ENCODE measurements at regions not wholly inside any gene's neighbourhood (a gene's known extent, or its start where the extent isn't known, plus 50 kb on each side); places are given as distances from the start of the nearest gene placed in this dataset.
"Not testable (repeated sequence)": the region's sequence is repeated elsewhere in the genome, so short reads cannot be mapped to it uniquely, and the experiment has no call there.

- not testable (repeated sequence) for H3K9me3 Mint-ChIP-seq; ATAC-seq (ENCODE audit: low read depth); H3K27me3 Mint-ChIP-seq; DNase-seq (ENCODE audit: low spot score in 2 of 2); H3K27ac Mint-ChIP-seq; H3K4me1 Mint-ChIP-seq; H3K36me3 Mint-ChIP-seq; H3K4me3 Mint-ChIP-seq
Measured at GRCh38 chrX:124181515-124181914, 150.9 kb upstream of the TEX13D start.

DNA sequence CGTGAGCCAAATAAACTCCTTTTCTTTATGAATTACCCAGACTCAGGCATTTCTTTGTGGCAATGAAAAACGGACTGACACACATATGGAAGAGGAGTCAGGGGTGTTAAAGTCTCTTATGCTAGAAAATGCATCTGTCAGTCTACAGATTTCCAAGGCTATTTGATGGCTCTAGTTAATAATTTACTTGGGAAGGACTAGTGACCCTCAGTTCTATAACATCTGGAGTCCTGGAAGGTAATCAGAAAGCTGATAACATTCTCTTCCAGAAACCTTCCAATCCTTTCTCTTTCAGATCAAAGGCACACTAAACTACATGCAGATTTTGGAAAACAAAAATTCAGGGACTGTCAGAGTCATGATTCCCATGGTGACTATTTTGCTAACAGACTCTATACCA, 142.0 kb upstream of the TEX13D start:
- no peaks in the 10 kb centered on the region for H3K36me3 Mint-ChIP-seq
- H3K9me3 Mint-ChIP-seq: no peaks in the 10 kb centered on the region
- ATAC-seq (ENCODE audit: low read depth) (no peak), DNase-seq (ENCODE audit: low spot score in 2 of 2) (no peak)
- no peak overlapping the region for H3K27ac Mint-ChIP-seq
- H3K4me3 Mint-ChIP-seq: no peak overlapping the region
- peaks cover 2% of the 10 kb centered on the region for H3K27me3 Mint-ChIP-seq
- no peaks in the 10 kb centered on the region for H3K4me1 Mint-ChIP-seq

GRCh38 chrX:124194199-124194598, 138.3 kb upstream of the TEX13D start:
- Mint-ChIP-seq H3K27me3 (peaks cover 2% of the 10 kb centered on the region), H3K4me3 (no peak overlapping the region), H3K9me3 (no peaks in the 10 kb centered on the region), H3K36me3 (no peaks in the 10 kb centered on the region), H3K27ac (no peak overlapping the region), H3K4me1 (no peaks in the 10 kb centered on the region)
- no peak for DNase-seq (ENCODE audit: low spot score in 2 of 2)
- ATAC-seq (ENCODE audit: low read depth): no peak

DNA sequence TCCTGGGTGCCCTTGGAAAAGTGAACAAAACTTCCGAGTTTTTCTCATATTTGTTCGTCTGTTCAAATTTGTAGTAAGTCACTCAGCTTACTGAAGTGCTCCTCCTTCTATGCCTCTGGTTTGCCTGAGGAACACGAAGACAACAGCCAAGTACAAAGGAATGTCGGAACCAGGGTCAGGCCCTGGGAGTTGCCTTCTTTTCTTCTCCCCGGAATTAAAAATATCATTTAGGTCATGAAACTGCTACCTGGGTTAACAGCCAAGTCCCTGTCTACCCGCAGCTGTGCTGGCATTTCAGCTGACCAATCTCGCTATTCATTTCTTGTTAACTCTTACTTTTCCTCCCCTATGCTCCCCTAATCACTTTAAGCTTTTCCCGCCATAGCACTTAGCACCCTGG, 137.6 kb upstream of the TEX13D start:
- Mint-ChIP-seq H3K27ac (no peak overlapping the region), H3K36me3 (no peaks in the 10 kb centered on the region), H3K9me3 (no peaks in the 10 kb centered on the region), H3K27me3 (peaks cover 2% of the 10 kb centered on the region), H3K4me3 (no peak overlapping the region), H3K4me1 (no peaks in the 10 kb centered on the region)
- DNase-seq (ENCODE audit: low spot score in 2 of 2) (no peak), ATAC-seq (ENCODE audit: low read depth) (no peak)

- H3K4me1 Mint-ChIP-seq: no peaks in the 10 kb centered on the region
- peaks cover 5% of the 10 kb centered on the region for H3K9me3 Mint-ChIP-seq
- H3K4me3 Mint-ChIP-seq: no peak overlapping the region
- no peak overlapping the region for H3K27ac Mint-ChIP-seq
- ATAC-seq (ENCODE audit: low read depth) (no peak), DNase-seq (ENCODE audit: low spot score in 2 of 2) (no peak)
- no peaks in the 10 kb centered on the region for H3K36me3 Mint-ChIP-seq
- peaks cover 6% of the 10 kb centered on the region for H3K27me3 Mint-ChIP-seq
Measured at GRCh38 chrX:124203311-124203710, 129.1 kb upstream of the TEX13D start.

DNA sequence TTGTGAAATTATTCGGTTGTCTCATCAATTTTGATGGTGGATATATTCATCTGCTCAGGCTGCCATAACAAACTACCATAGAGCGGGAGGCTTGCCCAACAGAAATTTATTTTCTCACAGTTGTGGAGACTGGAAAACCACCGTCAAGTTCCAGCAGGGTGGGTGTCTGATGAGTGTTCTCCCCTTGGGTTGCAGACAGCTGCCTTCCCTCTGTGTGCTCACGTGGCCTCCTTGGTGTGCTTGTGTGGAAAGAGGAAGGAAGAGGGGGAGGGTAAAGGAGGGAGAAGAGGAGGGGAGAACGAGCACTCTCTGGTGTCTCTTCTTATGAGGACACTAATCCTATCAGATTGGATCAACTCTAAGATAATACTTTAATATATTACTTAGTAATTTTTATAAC, 123.8 kb upstream of the TEX13D start:
- Mint-ChIP-seq H3K4me1 (peaks cover 8% of the 10 kb centered on the region), H3K27ac (no peak overlapping the region), H3K36me3 (no peaks in the 10 kb centered on the region), H3K27me3 (peaks cover 4% of the 10 kb centered on the region), H3K9me3 (no peaks in the 10 kb centered on the region), H3K4me3 (no peak overlapping the region)
- no peak for ATAC-seq (ENCODE audit: low read depth)
- DNase-seq (ENCODE audit: low spot score in 2 of 2): no peak

- Mint-ChIP-seq H3K4me1 (peaks cover 8% of the 10 kb centered on the region), H3K27me3 (peaks cover 3% of the 10 kb centered on the region), H3K4me3 (no peak overlapping the region), H3K27ac (no peak overlapping the region), H3K9me3 (no peaks in the 10 kb centered on the region), H3K36me3 (no peaks in the 10 kb centered on the region)
- DNase-seq (ENCODE audit: low spot score in 2 of 2) (no peak), ATAC-seq (ENCODE audit: low read depth) (no peak)
Measured at GRCh38 chrX:124209792-124210576, 122.5 kb upstream of the TEX13D start.

DNA sequence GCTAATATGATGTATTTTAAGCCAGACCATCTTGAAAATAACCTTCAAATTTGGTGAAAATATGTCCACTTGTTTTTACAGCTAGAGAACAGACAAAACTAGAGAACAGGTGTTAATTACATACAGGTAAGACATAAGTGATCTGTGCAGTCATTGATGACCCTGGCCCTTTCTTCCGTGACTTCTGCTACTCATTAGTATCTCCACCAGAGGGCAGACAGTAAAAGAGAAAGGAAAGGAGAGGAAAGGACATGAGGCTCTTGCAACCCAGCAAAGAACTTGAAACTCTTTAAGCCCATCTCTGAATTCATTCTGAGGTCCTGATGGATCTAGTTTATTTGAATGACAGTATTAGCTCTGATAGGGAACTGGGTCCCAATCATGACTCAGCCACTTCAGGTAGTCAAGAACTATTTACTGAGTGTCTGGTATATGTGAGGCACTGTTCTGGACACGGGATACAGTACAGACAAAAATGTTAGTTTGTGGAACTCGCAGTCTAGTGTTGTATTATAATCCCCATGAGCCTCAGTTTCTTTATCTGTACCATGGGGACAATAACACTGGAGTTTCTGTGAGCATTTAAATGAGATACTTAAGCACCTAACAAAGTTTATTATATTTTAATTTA, 121.0 kb upstream of the TEX13D start:
- H3K4me3 Mint-ChIP-seq: no peak overlapping the region
- ATAC-seq (ENCODE audit: low read depth): no peak
- DNase-seq (ENCODE audit: low spot score in 2 of 2): no peak

GRCh38 chrX:124212622-124213021, 119.8 kb upstream of the TEX13D start:
- DNase-seq (ENCODE audit: low spot score in 2 of 2): no peak

More for the DNA sequence above, 121.0 kb upstream of the TEX13D start:
- no peak overlapping the region for H3K27ac Mint-ChIP-seq
- peaks cover 3% of the 10 kb centered on the region for H3K27me3 Mint-ChIP-seq
- peaks cover 8% of the 10 kb centered on the region for H3K4me1 Mint-ChIP-seq
- no peaks in the 10 kb centered on the region for H3K9me3 Mint-ChIP-seq
- no peaks in the 10 kb centered on the region for H3K36me3 Mint-ChIP-seq

GRCh38 chrX:124215786-124216185, 116.7 kb upstream of the TEX13D start:
- Mint-ChIP-seq H3K4me3 (no peak overlapping the region), H3K27ac (no peak overlapping the region), H3K9me3 (no peaks in the 10 kb centered on the region), H3K27me3 (no peaks in the 10 kb centered on the region), H3K36me3 (no peaks in the 10 kb centered on the region), H3K4me1 (peaks cover 34% of the 10 kb centered on the region)
- DNase-seq (ENCODE audit: low spot score in 2 of 2) (no peak), ATAC-seq (ENCODE audit: low read depth) (no peak)

More at GRCh38 chrX:124212622-124213021, 119.8 kb upstream of the TEX13D start:
- no peaks in the 10 kb centered on the region for H3K27me3 Mint-ChIP-seq
- no peak for ATAC-seq (ENCODE audit: low read depth)
- H3K4me1 Mint-ChIP-seq: peaks cover 13% of the 10 kb centered on the region
- no peaks in the 10 kb centered on the region for H3K36me3 Mint-ChIP-seq
- H3K27ac Mint-ChIP-seq: no peak overlapping the region
- no peaks in the 10 kb centered on the region for H3K9me3 Mint-ChIP-seq
- no peak overlapping the region for H3K4me3 Mint-ChIP-seq

DNA sequence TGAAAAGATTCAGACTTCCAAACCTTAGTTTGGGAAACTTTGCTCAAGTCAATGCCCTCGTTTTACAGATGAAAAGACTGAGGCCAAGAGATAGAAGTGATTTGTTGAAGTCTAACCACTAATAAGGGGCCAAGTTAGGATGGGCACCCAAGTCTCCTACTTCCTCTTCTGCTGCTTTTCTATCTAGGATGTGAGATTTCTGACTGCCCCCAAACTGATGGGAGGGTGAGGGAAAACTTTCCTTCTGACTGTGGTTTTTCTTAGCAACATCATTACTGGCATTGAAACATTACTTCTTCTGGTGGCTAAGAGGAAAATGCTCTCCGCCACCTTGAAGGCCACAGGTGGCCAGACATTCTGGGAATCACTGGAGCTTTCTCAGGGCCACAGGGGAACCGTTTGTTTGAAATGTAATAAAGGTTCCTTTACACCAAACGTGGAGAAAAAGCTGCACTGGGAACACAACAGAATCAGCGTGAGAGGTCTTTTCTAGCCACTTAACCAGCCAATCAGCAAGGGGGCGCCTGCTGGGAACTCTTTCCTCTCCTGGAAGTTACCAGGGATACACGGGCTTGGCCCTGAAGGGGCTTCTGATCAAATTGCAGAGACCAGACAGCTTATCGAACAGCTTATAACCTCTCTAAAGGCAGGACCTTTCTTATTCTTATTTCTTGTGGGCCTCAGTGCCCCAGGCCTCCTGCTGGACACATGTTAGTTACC, 115.9 kb upstream of the TEX13D start:
- ATAC-seq (ENCODE audit: low read depth) (no peak), DNase-seq (ENCODE audit: low spot score in 2 of 2) (no peak)
- H3K27ac Mint-ChIP-seq: no peak overlapping the region
- peak overlapping the region; percentile 21 for H3K4me3 Mint-ChIP-seq
- no peaks in the 10 kb centered on the region for H3K9me3 Mint-ChIP-seq
- no peaks in the 10 kb centered on the region for H3K27me3 Mint-ChIP-seq
- H3K4me1 Mint-ChIP-seq: peaks cover 34% of the 10 kb centered on the region
- H3K36me3 Mint-ChIP-seq: no peaks in the 10 kb centered on the region

DNA sequence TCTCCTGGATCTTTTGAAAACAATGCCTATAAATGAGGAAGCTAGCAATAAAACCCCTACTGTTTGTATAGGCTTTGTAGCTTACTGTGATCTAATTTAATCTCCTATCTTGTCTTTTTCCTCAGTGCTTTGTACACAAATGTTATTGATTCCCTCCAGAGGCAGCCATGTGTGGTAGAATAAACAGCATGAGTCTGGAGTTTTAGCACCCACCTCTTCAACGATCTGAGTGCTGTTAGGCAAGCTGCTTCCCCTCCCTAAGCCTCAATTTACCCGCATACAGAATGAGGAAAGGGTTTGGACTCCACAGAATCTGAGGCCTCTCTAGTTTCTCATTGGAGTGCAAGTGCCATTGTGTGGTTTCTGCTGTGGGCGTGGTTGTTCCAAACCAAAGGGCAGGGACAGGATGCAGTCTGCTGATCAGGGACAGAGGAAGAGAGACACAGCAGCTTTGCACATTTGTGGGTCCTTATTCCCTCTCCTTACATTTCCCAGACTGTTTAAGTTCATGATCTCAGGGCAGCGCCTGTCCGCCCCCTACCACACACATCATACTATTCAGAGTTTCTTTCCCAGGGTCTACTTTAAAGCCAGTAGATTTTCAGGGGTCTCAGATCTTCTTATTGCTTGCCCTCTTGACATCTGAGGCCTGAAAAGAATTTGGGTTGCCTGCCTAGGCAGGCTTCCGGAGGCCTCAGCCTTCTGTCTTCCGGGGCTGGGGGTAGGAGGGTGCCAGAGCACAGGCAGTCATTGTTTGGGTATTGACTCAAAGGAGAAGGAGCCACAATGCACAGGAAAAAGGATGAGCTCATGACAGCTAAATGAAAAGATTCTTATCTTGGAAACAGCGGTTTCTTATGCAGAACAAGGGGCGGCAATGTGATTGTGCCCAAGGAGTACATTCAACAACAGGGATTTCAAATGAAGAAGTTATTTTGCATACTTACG, 114.9 kb upstream of the TEX13D start:
- H3K4me1 Mint-ChIP-seq: peaks cover 32% of the 10 kb centered on the region
- H3K36me3 Mint-ChIP-seq: no peaks in the 10 kb centered on the region
- H3K27ac Mint-ChIP-seq: peak overlapping the region; percentile 87
- H3K4me3 Mint-ChIP-seq: peak overlapping the region; percentile 61
- peak; percentile 68 for ATAC-seq (ENCODE audit: low read depth)
- no peaks in the 10 kb centered on the region for H3K9me3 Mint-ChIP-seq
- no peaks in the 10 kb centered on the region for H3K27me3 Mint-ChIP-seq
- no peak for DNase-seq (ENCODE audit: low spot score in 2 of 2)

GRCh38 chrX:124223524-124223923, 108.9 kb upstream of the TEX13D start:
- H3K4me1 Mint-ChIP-seq: peaks cover 15% of the 10 kb centered on the region
- H3K4me3 Mint-ChIP-seq: no peak overlapping the region
- peaks cover 3% of the 10 kb centered on the region for H3K27me3 Mint-ChIP-seq
- no peak overlapping the region for H3K27ac Mint-ChIP-seq
- ATAC-seq (ENCODE audit: low read depth) (no peak), DNase-seq (ENCODE audit: low spot score in 2 of 2) (no peak)
- H3K36me3 Mint-ChIP-seq: no peaks in the 10 kb centered on the region
- H3K9me3 Mint-ChIP-seq: no peaks in the 10 kb centered on the region
